GM21360 (cell line): ENCODE measurements at regions not wholly inside any gene's neighbourhood (a gene's known extent, or its start where the extent isn't known, plus 50 kb on each side); places are given as distances from the start of the nearest gene placed in this dataset.
"Not testable (repeated sequence)": the region's sequence is repeated elsewhere in the genome, so short reads cannot be mapped to it uniquely, and the experiment has no call there.

Experiments
- ATAC-seq: cut with Tn5 transposase; IDR thresholded peaks from one replicate; pipeline ENCODE4 v1.9.1; 2021; ENCODE audit warnings: mild to moderate bottlenecking, moderate library complexity; ENCODE audit not compliant: unreplicated experiment

DNA sequence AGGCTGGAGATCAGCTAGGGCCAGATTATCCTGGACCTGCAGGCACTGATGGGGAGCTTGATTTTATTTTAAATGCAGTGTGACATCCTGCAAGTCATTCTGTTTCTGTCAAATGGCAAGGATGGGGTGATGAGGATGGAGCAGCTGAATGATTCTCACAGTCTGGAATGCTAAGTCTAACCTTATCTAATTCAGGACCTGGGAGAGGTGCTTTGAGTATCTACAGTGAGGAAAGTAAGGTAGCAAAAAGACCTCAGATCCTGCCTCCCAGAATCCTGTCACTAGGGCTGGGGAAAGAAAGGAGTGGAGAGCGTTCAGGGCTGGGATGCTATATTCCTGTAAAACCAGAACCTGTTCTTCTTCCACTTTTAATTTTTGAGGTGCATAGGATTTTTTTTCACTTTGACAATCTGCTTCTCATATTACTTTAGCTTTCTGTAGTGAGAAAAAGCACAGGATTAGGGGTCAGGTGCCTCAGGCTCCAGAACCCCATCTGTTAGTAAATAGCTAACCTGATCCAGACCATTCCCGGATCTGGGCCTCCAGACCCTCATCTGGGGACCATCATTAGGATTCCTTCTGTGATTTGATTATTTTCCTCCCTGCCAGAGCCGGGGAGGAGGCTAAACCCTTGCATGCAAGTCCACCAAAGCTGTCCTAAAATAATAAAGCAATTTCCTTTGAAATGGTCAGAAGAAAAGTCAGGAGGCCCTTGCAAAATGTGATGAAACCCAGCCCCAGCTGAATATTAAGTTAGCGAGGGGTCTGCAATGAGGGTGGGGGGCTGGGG, 54.7 kb downstream of the ASCL1 start:
- ATAC-seq, result no peak

DNA sequence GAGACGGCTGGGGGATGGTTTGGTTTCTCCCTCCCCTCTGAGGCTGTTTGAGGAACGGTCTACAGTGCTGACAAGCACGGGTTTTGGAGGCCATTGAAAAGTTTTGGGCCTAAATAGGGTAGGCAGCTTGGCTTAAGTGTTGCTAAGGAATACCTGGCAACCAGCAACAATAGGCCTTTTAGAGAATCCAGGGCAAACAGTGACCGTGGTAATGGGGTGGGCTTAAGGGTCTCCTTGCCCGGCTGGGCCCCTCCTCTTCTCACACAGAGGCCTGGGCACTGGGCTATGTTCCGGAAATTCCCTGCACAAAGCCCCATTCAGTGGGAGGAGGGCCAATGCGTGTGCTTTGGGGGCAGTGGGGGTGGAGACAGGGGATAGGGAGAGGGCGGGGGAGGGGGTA, 55.4 kb downstream of the ASCL1 start:
- ATAC-seq, result no peak

DNA sequence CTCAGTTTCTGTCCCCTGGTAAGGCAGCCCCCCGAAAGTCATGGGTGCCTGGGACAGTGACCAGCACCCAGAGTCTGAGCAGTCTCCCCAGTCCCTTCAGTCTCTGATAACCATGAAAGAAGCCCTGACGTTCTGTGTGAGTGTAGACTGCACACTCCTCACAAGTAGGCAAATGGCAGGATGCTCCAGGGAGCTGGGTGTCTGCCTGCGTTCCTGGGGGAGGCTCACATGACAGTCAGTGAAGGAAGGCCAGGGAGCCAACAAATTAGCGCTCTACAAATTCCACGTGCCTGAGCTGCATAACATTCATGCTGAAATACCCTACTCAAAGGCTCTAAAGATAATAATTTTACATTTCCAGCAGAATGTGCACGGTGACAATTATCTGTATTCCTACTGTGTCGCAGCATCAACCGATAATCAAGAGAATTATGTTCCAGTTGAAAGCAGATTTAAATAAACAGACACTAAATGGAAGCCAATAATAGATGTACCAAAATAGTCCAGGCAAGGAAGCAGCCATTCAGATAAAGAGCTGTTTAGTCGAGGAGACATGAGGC, 56.3 kb downstream of the ASCL1 start:
- ATAC-seq, result no peak

DNA sequence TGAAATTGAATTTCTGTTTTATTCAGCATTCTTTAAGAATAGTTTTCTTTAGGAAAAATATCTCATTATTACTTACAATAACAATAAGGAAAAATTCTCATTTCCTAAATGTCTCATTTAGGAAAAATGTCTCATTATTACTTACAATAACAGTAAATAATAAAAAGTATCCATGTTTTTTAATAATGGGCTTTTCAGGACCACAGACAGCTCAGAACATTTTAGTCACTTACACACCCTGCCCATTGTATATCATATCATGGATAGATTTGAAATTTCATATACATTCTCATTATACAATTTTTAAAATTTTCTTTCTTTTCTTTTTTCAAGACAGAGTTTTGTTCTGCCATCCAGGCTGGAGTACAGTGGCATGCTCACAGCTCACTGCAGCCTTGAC, 58.9 kb downstream of the ASCL1 start:
- no peak for ATAC-seq

DNA sequence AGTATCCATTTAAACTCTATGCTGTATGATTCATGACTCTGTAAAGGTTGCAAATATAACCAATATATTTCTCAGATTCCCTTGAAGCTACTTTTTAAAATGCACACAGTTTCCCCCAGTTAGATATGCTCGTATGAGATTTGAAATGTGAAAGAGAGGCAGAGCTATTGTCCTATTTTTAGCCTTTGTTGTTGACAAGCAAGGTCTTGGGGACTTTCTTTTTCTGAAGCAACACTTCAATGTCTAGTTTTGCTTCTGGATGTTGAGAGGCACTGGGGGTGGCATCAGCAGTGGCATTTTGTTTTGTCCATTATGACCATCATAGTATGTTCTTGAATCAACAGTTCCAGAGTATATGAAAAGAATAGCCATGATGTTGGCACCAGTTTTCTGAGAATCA, 63.4 kb downstream of the ASCL1 start:
- no peak for ATAC-seq

DNA sequence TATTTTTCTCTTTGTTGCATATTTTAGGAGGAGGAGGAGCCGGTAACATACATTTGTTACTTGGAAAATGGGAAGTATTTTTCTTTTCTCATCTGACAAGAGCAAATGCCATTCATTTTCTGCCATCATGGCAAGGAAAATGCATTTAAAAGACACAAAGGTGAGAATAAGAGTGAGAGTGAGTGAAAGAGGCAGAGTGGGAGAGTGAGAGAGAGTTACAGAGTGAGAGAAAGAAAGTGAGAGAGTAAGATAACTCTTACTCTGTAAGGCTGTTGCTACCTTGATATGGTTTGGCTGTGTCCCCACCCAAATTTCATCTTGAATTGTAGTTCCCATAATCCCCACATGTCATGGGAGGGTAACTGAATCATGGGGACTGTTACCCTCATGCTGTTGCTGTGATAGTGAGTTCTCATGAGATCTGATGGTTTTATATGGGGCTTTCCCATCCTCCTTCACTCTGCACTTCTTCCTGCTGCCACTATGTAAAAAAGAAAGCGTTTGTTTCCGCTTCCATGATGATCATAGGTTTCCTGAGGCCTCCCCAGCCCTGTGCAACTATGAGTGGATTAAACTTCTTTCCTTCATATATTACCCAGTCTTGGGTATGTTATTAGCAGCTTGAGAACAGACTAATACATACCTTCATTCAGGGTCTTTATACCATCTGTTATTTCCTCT, 64.2 kb downstream of the ASCL1 start:
- no peak for ATAC-seq

DNA sequence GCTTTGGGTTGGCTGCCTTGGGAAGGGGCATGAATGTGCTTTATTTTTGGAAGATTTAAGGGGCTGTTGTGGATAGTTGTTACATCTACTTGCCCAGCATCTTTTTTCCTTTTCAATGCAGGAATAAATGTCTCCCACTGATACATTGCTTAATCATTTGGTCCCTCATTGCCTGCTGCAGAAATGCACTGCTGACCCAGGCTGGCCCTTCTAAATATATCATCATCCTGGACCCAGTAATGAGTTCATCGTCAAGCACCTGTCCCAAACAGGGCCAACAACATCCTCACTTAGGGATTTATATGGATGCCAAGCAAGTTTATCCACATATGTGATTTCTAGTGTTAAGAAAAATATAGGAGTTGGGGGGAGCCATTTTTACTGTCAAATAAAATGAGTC, 67.2 kb downstream of the ASCL1 start:
- no peak for ATAC-seq

DNA sequence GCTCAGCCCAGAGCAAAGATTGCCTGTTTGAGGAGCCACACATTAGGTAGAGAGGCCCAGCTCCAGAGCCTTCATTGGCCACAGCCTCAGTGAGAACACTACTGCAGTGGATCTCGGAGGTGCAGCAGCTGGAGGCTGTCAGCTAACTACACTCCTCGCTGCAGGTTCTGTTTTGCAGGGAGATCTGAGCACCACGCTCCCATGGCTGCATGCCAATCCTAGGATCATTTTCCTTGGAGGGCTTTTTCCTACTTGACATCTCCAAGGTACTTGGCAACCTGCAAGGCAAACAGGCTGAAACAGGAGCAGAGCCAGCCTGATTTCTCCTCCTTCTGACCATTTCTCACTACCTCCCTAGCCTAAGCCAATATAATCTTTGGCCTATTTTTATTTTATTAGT, 69.2 kb downstream of the ASCL1 start:
- not testable (repeated sequence) for ATAC-seq

DNA sequence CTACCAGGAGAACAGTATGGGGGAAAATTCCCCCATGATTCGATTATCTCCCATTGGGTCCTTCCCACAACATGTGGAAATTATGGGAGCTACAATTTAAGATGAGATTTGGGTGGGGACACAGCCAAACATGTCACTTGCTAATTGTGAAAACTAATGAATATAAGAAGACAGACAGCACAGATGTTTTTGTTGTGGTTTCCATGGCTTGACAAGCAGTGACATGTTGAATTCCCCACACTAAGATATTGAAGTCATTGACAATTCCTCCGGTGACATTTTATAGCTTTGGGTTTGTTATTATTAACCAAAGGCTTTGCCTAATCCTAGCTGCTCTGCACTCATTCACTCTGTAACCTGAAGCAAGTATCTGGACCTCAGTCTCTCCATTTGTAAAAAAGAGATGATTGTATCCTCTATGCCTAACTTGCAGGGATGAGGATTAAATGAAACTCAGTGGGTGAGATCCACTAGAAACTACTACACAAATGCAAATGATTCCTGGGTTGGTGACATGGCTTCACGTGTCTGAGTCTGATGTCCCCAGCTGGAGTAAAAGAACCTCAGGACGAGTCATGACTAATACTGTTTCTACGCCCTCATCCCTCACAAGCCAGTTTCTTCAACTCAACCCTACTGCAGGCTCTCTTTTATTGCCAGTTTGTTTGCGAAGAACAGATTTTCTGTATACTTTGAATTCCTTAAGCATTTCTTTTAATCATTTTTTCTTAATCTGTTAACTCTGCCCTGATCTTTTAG, 71.6 kb downstream of the ASCL1 start:
- ATAC-seq, result no peak

DNA sequence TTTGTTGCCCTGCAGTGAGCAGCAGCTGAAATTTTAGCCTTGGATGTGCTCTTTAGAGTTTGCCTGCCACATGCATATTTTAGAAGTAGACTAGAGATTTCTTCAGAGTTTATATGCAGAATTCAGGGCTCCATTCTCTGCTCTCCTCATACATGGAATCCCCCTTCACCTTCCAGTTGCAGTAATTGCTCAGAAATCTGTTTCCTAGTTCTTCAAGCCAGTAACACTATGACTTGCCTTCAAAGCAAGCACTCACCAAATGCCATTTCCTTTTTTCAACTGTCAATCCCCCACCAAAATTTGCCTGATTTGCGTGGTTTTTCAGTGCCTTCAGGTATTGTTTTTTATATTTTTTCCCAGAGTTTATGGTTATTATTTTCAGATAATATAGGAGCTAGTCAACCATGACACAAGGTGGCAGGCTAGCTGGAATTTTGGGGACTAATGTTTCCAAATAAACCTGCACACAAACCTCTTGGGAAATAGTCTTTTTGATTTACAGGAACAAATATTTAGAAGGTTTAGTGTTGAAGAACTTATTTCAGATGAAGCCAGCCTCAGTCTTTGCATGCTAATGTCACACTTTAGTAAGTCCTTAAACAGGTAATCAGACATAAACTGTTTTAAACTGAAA, 79.2 kb downstream of the ASCL1 start:
- no peak for ATAC-seq

DNA sequence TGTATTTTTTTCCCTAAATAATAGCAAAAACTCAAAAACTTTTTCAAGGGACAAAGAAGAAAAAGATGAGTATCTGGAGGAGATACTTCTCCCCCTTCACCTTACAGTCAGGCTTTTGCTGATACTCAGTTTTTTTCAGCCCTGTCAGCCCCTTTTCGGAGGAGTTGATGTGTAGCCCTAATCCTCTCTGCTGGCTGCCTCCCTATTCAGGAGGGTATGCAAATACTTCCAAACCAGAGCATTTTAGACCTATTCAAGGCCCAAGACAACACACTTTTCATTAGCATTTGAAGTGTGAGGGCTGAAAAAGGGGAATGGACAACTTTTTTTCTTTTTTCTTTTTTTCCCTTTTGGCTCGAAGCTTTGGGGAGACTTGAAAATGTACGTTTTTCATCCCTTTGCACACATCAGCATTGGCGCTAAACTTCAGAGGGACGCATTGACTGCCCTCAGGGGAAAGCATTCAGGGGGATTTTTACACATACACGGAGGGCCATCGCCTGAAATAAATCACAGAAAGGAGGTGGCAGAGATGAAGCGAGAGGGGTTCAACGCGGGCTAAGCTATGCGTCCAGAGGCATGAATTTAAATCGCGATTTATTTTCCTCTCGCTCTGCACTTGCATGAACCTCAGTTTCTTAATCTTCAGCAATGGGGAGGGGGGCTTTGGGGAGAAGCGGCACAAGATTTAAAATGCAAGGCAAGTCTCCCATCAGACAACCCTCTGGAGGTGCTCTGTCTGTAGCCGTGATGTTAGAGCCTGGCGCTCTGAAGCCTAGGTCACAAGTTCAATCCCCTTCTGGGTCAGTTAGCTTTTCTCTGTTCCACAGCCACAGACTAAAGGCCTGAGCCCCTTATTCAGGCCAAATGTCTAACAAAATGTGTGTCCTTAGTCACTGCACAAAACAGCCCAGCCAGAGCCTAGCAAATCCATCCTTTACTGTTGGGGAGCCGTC, 86.3 kb downstream of the ASCL1 start:
- ATAC-seq, result no peak

DNA sequence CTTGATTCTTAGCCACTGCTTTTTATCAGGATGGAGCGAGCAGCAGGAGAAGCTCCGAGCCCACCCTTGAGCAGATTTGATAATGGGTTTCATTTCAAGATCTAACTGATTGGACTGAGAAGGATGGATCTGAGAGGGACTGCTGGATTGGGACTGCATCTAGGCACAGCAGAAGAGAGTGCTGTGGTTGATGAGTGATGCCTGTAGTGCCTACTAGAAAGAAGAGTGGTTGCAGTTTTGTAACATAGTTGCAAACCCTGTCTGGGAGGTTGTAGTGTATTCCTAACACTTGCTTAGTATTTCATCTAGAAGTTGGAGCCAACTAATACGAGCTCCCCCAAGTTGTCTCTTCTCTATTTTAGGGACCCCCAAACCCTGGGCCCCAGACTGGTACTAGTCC, 88.7 kb downstream of the ASCL1 start:
- no peak for ATAC-seq

DNA sequence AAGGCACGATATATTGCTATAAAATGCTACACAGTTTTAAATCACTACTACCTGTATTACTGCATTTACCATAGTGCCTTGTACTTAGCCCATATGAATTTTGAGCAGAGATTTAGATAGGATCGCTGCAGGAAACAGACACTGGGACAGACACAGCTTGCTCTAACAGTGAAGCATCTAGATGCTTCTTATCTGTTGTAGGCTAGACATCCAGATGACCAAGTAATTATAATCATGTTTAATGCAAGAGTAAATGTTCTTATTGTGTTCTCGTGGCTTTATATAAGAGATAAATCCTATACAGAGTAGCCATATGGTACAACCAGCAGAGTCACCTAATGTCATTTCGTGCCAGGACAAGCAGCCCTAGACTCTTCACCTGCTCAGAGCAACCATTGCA, 92.8 kb downstream of the ASCL1 start:
- ATAC-seq, result no peak

DNA sequence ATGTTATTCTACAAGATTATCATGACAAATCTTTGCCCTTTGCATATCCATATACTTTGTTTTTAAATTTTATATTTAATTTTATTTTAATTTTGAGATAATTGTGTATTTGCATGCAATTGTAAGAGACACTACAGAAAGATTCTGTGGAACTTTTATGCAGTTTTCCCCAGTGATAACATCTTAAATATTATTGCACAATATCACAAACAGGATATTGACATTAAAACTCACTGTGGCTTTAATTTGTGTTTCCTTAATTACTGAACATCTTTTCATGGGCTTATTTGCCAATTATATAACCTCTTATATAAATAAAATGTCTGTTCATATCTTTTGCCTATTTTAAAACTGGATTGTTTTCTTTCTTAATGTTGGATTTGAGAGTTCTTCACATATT, 95.6 kb downstream of the ASCL1 start:
- ATAC-seq, result no peak

DNA sequence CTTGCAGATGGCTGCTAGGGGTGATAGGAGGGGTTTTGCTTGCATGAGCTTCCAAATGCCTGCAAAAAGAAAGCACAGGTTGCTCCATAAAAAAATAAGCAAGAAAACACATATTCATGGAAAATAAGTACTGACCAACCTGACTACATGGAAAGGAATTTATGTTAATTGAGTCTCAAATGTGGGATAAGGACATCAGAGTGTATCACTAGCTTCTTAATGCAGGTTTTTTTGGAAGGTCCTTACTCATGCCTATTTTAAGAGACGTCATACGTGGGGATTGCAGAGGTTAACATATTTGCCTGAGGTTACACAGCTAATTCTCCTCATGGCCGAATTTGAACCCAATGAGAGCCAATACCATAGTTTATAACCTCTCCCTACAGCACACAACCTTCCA, 116.2 kb downstream of the ASCL1 start:
- ATAC-seq, result no peak

DNA sequence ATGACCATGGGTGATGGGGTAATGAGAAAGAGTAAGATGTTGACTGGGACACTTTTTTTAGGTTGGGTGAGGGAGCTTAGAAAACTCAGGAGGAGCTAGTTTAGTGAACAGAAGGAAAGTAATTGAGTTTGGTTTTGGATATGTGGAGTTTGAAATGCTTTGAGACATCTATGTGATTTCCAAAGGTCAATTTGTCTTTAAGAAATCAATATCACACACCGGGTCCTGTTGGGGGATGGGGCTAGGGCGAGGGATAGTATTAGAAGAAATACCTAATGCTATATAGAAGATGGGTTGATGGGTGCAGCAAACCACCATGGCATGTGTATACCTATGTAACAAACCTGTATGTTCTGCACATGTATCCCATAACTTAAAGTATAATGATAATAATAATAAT, 118.4 kb downstream of the ASCL1 start:
- ATAC-seq, result no peak

DNA sequence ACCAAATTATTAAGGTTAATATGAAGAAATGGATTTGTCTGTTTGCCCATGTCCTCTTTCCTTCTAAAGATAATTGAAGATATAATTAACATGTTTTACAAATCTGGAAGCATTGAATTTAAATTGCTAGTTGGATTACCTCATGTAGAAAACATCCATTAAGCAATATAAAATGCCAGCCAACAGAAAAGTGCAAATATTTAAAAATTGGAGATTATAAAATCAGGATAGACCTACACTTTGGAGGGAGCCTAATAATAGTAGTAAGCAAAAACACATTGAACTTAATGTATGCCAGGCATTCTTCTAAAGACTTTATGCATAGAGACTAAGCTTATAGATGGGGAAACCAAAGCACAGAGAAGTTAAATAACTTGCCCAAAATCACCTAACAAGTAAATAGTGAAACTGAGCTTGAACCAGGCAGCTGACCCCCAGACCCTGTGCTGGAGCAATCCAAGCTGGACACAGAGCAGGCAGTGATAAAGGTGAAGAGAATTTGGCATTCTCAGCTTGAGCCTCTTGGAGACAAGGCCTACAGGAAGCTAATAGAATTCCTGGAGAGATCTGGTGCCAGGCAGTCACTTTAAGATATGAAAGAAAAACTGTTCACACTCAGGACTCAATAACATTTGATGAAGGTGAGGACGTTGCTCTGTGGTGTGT, 119.8 kb downstream of the ASCL1 start:
- no peak for ATAC-seq

DNA sequence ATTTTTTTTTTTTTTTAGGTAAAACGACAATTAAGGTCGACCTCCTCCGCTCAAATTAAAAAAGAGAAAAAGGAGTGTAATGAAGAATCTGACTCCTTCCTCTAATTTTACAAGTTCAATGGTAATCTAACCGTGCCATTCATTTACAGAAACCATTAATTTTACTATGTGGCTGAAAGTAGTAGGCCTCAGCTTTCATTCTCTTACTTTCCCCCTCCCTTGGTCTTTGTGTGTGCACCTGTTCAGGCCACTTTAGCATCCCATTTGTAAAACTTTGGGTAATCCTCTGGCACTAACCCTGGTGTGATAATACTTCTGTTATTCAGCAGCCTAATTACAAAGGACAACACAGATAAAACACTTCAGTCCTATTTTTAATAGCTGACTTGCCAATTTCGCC, 128.1 kb downstream of the ASCL1 start:
- ATAC-seq, result no peak

DNA sequence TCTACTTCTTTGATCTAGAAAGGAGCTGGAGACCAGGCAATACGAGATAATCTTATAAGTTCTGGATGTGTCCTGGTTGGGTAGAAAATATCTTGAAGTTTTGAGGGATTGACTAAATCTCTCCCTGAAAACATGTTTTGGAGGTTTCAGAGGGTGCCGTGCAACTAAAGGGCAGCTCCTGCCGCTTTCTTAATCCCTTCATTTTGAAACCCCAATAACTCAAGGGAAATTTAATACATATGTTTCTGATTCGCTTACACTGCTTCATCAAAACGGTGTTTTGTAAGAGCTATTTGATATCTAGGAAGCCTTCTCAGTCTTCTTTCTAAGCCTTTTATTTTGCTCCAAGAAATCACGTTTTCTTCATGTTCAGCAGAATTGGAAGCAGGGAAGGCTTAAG, 129.0 kb downstream of the ASCL1 start:
- no peak for ATAC-seq
